ENCODE measurements at regions not wholly inside any gene's neighbourhood (a gene's known extent, or its start where the extent isn't known, plus 50 kb on each side); places are given as distances from the start of the nearest gene placed in this dataset.

- no peaks in the 10 kb centered on the region for H3K79me2 ChIP-seq (ENCODE audit: insufficient read depth, low read length)
- H3K9ac ChIP-seq (ENCODE audit: low read depth, low read length), result no peak overlapping the region
- DNase-seq (no peak), ATAC-seq (ENCODE audit: insufficient read depth, low read depth) (no peak)
- TF ChIP-seq EZH2 (IDR thresholded peaks at IDR 0.05; ENCODE audit: borderline replicate concordance, low read depth, low read length, severe bottlenecking) (no peak), CTCF (IDR thresholded peaks at IDR 0.05; ENCODE audit: borderline replicate concordance, extremely low read depth, low read length, poor library complexity, severe bottlenecking) (no peak)
- H3K36me3 ChIP-seq (ENCODE audit: insufficient read depth, low read length), result no peaks in the 10 kb centered on the region
- no peak overlapping the region for H2AFZ ChIP-seq (ENCODE audit: low read depth, low read length)
- no peaks in the 10 kb centered on the region for H3K4me1 ChIP-seq (ENCODE audit: insufficient read depth, low read length)
- H3K4me3 ChIP-seq (ENCODE audit: low read depth in 1 of 2, low read length in 2 of 2), result no peak overlapping the region
- H3K4me2 ChIP-seq (ENCODE audit: insufficient read depth, low read length), result no peak overlapping the region
- no peaks in the 10 kb centered on the region for H4K20me1 ChIP-seq (ENCODE audit: insufficient read depth, low read length)
- no peaks in the 10 kb centered on the region for H3K27me3 ChIP-seq (ENCODE audit: insufficient read depth, low read length, poor library complexity)
- no peak overlapping the region for H3K27ac ChIP-seq (ENCODE audit: low read length)
- H3K9me3 ChIP-seq (ENCODE audit: insufficient read depth, low read length, severe bottlenecking), result no peaks in the 10 kb centered on the region
These were observed 117.7 kb upstream of the C14orf180 start for GRCh38 chr14:104461676-104462449.

- no peaks in the 10 kb centered on the region for H3K27me3 ChIP-seq (ENCODE audit: insufficient read depth, low read length, poor library complexity)
- H3K9ac ChIP-seq (ENCODE audit: low read depth, low read length), result no peak overlapping the region
- no peak overlapping the region for H3K4me3 ChIP-seq (ENCODE audit: low read depth in 1 of 2, low read length in 2 of 2)
- no peak overlapping the region for H2AFZ ChIP-seq (ENCODE audit: low read depth, low read length)
- H3K79me2 ChIP-seq (ENCODE audit: insufficient read depth, low read length), result no peaks in the 10 kb centered on the region
- no peaks in the 10 kb centered on the region for H3K9me3 ChIP-seq (ENCODE audit: insufficient read depth, low read length, severe bottlenecking)
- no peaks in the 10 kb centered on the region for H3K36me3 ChIP-seq (ENCODE audit: insufficient read depth, low read length)
- no peak overlapping the region for H3K4me2 ChIP-seq (ENCODE audit: insufficient read depth, low read length)
- H3K27ac ChIP-seq (ENCODE audit: low read length), result no peak overlapping the region
- no peaks in the 10 kb centered on the region for H4K20me1 ChIP-seq (ENCODE audit: insufficient read depth, low read length)
- ATAC-seq (ENCODE audit: insufficient read depth, low read depth), result no peak
- TF ChIP-seq EZH2 (IDR thresholded peaks at IDR 0.05; ENCODE audit: borderline replicate concordance, low read depth, low read length, severe bottlenecking) (no peak), CTCF (IDR thresholded peaks at IDR 0.05; ENCODE audit: borderline replicate concordance, extremely low read depth, low read length, poor library complexity, severe bottlenecking) (no peak)
- no peak for DNase-seq
- H3K4me1 ChIP-seq (ENCODE audit: insufficient read depth, low read length), result no peaks in the 10 kb centered on the region
These were observed 116.6 kb upstream of the C14orf180 start for GRCh38 chr14:104462651-104463630.

GRCh38 chr14:104464907-104465306 lies 114.7 kb upstream of the C14orf180 start:
- H2AFZ ChIP-seq (ENCODE audit: low read depth, low read length), result no peak overlapping the region
- TF ChIP-seq EZH2 (IDR thresholded peaks at IDR 0.05; ENCODE audit: borderline replicate concordance, low read depth, low read length, severe bottlenecking) (no peak), CTCF (IDR thresholded peaks at IDR 0.05; ENCODE audit: borderline replicate concordance, extremely low read depth, low read length, poor library complexity, severe bottlenecking) (no peak)
- H3K27me3 ChIP-seq (ENCODE audit: insufficient read depth, low read length, poor library complexity), result no peaks in the 10 kb centered on the region
- ATAC-seq (ENCODE audit: insufficient read depth, low read depth) (no peak), DNase-seq (no peak)
- H3K4me2 ChIP-seq (ENCODE audit: insufficient read depth, low read length), result no peak overlapping the region
- H3K9ac ChIP-seq (ENCODE audit: low read depth, low read length), result no peak overlapping the region
- no peaks in the 10 kb centered on the region for H3K36me3 ChIP-seq (ENCODE audit: insufficient read depth, low read length)
- H3K4me3 ChIP-seq (ENCODE audit: low read depth in 1 of 2, low read length in 2 of 2), result no peak overlapping the region
- no peak overlapping the region for H3K27ac ChIP-seq (ENCODE audit: low read length)
- H3K9me3 ChIP-seq (ENCODE audit: insufficient read depth, low read length, severe bottlenecking), result no peaks in the 10 kb centered on the region
- no peaks in the 10 kb centered on the region for H4K20me1 ChIP-seq (ENCODE audit: insufficient read depth, low read length)
- H3K4me1 ChIP-seq (ENCODE audit: insufficient read depth, low read length), result no peaks in the 10 kb centered on the region
- no peaks in the 10 kb centered on the region for H3K79me2 ChIP-seq (ENCODE audit: insufficient read depth, low read length)
